ENCODE measurements at regions not wholly inside any gene's neighbourhood (a gene's known extent, or its start where the extent isn't known, plus 50 kb on each side); places are given as distances from the start of the nearest gene placed in this dataset.
"Not testable (repeated sequence)": the region's sequence is repeated elsewhere in the genome, so short reads cannot be mapped to it uniquely, and the experiment has no call there.

GRCh38 chr6:84868149-84868548 lies 103.8 kb upstream of the TBX18 start:
- intact Hi-C loops (cut with micrococcal nuclease): no loop called here
- H3K4me3 Mint-ChIP-seq: no peak overlapping the region
- H3K36me3 Mint-ChIP-seq (ENCODE audit: low read depth): no peaks in the 10 kb centered on the region
- H3K9me3 Mint-ChIP-seq: no peaks in the 10 kb centered on the region
- H3K27ac Mint-ChIP-seq: no peak overlapping the region
- ATAC-seq (no peak), DNase-seq (no peak)
- no peaks in the 10 kb centered on the region for H3K4me1 Mint-ChIP-seq (ENCODE audit: low read depth)
- H3K27me3 Mint-ChIP-seq: no peaks in the 10 kb centered on the region
- TF ChIP-seq CTCF (IDR thresholded peaks at IDR 0.05): no peak
- ChIA-PET POLR2A (no interaction called here), CTCF (no interaction called here)

GRCh38 chr6:84867521-84867920 lies 103.1 kb upstream of the TBX18 start:
- intact Hi-C loops (cut with micrococcal nuclease): no loop called here
- no peaks in the 10 kb centered on the region for H3K27me3 Mint-ChIP-seq
- H3K36me3 Mint-ChIP-seq (ENCODE audit: low read depth): no peaks in the 10 kb centered on the region
- no peaks in the 10 kb centered on the region for H3K4me1 Mint-ChIP-seq (ENCODE audit: low read depth)
- no peak for TF ChIP-seq CTCF (IDR thresholded peaks at IDR 0.05)
- no peak overlapping the region for H3K27ac Mint-ChIP-seq
- H3K4me3 Mint-ChIP-seq: no peak overlapping the region
- ChIA-PET CTCF (no interaction called here), POLR2A (no interaction called here)
- ATAC-seq: no peak
- no peaks in the 10 kb centered on the region for H3K9me3 Mint-ChIP-seq
- DNase-seq: no peak

- POLR2A ChIA-PET: no interaction called here
Measured at GRCh38 chr6:84866715-84867114, 102.3 kb upstream of the TBX18 start.

GRCh38 chr6:84865372-84865771 lies 101.0 kb upstream of the TBX18 start:
- H3K36me3 Mint-ChIP-seq (ENCODE audit: low read depth); POLR2A ChIA-PET; H3K4me3 Mint-ChIP-seq; intact Hi-C loops (cut with micrococcal nuclease); H3K27ac Mint-ChIP-seq; ATAC-seq; CTCF ChIA-PET; H3K27me3 Mint-ChIP-seq; H3K4me1 Mint-ChIP-seq (ENCODE audit: low read depth); DNase-seq; H3K9me3 Mint-ChIP-seq: not testable (repeated sequence)

More at GRCh38 chr6:84866715-84867114, 102.3 kb upstream of the TBX18 start:
- intact Hi-C loops (cut with micrococcal nuclease): no loop called here
- Mint-ChIP-seq H3K9me3 (no peaks in the 10 kb centered on the region), H3K27me3 (no peaks in the 10 kb centered on the region), H3K4me1 (ENCODE audit: low read depth) (no peaks in the 10 kb centered on the region), H3K27ac (no peak overlapping the region), H3K36me3 (ENCODE audit: low read depth) (no peaks in the 10 kb centered on the region), H3K4me3 (no peak overlapping the region)
- DNase-seq (no peak), ATAC-seq (no peak)
- TF ChIP-seq CTCF (IDR thresholded peaks at IDR 0.05): no peak
- CTCF ChIA-PET: no interaction called here

- Mint-ChIP-seq H3K27ac (no peak overlapping the region), H3K9me3 (no peaks in the 10 kb centered on the region), H3K4me1 (ENCODE audit: low read depth) (no peaks in the 10 kb centered on the region), H3K36me3 (ENCODE audit: low read depth) (no peaks in the 10 kb centered on the region), H3K27me3 (no peaks in the 10 kb centered on the region), H3K4me3 (no peak overlapping the region)
- ATAC-seq: no peak
- CTCF ChIA-PET: no interaction called here
- no peak for DNase-seq
- intact Hi-C loops (cut with micrococcal nuclease): no loop called here
- TF ChIP-seq CTCF (IDR thresholded peaks at IDR 0.05): no peak
- POLR2A ChIA-PET: no interaction called here
Measured at GRCh38 chr6:84862843-84863242, 98.4 kb upstream of the TBX18 start.

GRCh38 chr6:84860920-84861319 lies 96.5 kb upstream of the TBX18 start:
- no peaks in the 10 kb centered on the region for H3K36me3 Mint-ChIP-seq (ENCODE audit: low read depth)
- H3K27me3 Mint-ChIP-seq: no peaks in the 10 kb centered on the region
- CTCF ChIA-PET: no interaction called here
- no peak overlapping the region for H3K27ac Mint-ChIP-seq
- intact Hi-C loops (cut with micrococcal nuclease): no loop called here
- TF ChIP-seq CTCF (IDR thresholded peaks at IDR 0.05): no peak
- POLR2A ChIA-PET: no interaction called here
- no peaks in the 10 kb centered on the region for H3K9me3 Mint-ChIP-seq
- no peak overlapping the region for H3K4me3 Mint-ChIP-seq
- DNase-seq: no peak
- no peaks in the 10 kb centered on the region for H3K4me1 Mint-ChIP-seq (ENCODE audit: low read depth)
- ATAC-seq: no peak
